Panc1 (cell line): ENCODE measurements at regions not wholly inside any gene's neighbourhood (a gene's known extent, or its start where the extent isn't known, plus 50 kb on each side); places are given as distances from the start of the nearest gene placed in this dataset.

Experiments
- CTCF ChIP-seq: fragments of 450-650 bp; IDR thresholded peaks from 2 replicates; pipeline ENCODE4 v1.5.1; 2017; ENCODE audit warnings: mild to moderate bottlenecking
- POLR2AphosphoS5 ChIP-seq: IDR thresholded peaks from 2 replicates; pipeline ENCODE4 v1.6.1; 2012; ENCODE audit warnings: mild to moderate bottlenecking, low read depth, low read length, moderate library complexity
- REST ChIP-seq, 2 experiments: IDR thresholded peaks; 2 replicates each; pipeline ENCODE4 v1.6.1; 2011 to 2012; ENCODE audit warnings: low read depth in 2 of 2, control low read depth in 1 of 2, low read length in 1 of 2, mild to moderate bottlenecking in 1 of 2, moderate library complexity in 1 of 2; ENCODE audit not compliant: insufficient read depth in 1 of 2
- TCF7L2 ChIP-seq: IDR thresholded peaks from 2 replicates; pipeline ENCODE4 v1.6.1; 2011; ENCODE audit warnings: mild to moderate bottlenecking, low read depth, low read length, inconsistent platforms

- TF ChIP-seq CTCF (no peak), POLR2AphosphoS5 (no peak), REST (IDR thresholded peaks at IDR 0.05; ENCODE audit: insufficient read depth in 1 of 2, low read depth in 2 of 2, low read length in 1 of 2) (no peak), TCF7L2 (no peak)
Observed at GRCh38 chr3:23665741-23666140, 140.0 kb upstream of the UBE2E1 start.
